ENCODE measurements at regions not wholly inside any gene's neighbourhood (a gene's known extent, or its start where the extent isn't known, plus 50 kb on each side); places are given as distances from the start of the nearest gene placed in this dataset.

DNA sequence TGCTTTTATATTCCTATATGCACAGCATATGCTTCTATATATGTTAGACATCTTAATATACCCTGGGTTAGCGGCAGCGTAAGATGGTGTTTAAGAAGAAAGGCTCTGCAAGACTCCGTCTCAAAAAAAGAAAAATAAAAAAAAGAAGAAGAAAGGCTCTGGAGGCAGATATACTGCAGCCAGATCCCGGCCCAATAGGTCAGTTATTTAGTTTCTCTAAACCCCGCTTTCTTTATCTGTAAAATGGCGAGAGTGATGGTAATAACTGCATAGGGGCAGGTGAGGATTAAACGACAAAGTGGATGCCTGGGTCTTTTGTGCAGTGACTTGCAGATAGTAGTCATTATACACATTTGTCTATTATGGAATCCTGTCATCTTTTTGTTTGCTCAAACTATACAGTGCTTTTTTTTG lies 115.2 kb downstream of the NAA11 start:
- DNase-seq (ENCODE audit: low read depth) (no peak), FAIRE-seq (no peak)
- no peak overlapping the region for H3K4me3 ChIP-seq (ENCODE audit: insufficient read depth, low read depth, low read length)
- H3K27ac ChIP-seq (ENCODE audit: low read depth, low read length), result no peak overlapping the region
- no peaks in the 10 kb centered on the region for H4K20me1 ChIP-seq (ENCODE audit: insufficient read depth, low read length)
- no peak overlapping the region for H3K9ac ChIP-seq (ENCODE audit: low read length)
- no peak overlapping the region for H3K27ac Mint-ChIP-seq (ENCODE audit: unreplicated experiment)
- H3K27me3 ChIP-seq (ENCODE audit: insufficient read depth, low read length), result no peaks in the 10 kb centered on the region
- no peak for TF ChIP-seq EZH2 (IDR thresholded peaks at IDR 0.05; ENCODE audit: insufficient read depth, low read length)
- TF ChIP-seq, protein P1, sequence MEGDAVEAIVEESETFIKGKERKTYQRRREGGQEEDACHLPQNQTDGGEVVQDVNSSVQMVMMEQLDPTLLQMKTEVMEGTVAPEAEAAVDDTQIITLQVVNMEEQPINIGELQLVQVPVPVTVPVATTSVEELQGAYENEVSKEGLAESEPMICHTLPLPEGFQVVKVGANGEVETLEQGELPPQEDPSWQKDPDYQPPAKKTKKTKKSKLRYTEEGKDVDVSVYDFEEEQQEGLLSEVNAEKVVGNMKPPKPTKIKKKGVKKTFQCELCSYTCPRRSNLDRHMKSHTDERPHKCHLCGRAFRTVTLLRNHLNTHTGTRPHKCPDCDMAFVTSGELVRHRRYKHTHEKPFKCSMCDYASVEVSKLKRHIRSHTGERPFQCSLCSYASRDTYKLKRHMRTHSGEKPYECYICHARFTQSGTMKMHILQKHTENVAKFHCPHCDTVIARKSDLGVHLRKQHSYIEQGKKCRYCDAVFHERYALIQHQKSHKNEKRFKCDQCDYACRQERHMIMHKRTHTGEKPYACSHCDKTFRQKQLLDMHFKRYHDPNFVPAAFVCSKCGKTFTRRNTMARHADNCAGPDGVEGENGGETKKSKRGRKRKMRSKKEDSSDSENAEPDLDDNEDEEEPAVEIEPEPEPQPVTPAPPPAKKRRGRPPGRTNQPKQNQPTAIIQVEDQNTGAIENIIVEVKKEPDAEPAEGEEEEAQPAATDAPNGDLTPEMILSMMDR (IDR thresholded peaks at IDR 0.05; ENCODE audit: insufficient read depth, low read depth, low read length), result no peak
- H3K27me3 Mint-ChIP-seq (ENCODE audit: low read depth, unreplicated experiment), result no peaks in the 10 kb centered on the region
- no peak overlapping the region for H2AFZ ChIP-seq (ENCODE audit: low read depth, low read length)
- no peaks in the 10 kb centered on the region for H3K36me3 ChIP-seq (ENCODE audit: insufficient read depth, low read length)
- no peaks in the 10 kb centered on the region for H3K9me3 ChIP-seq (ENCODE audit: insufficient read depth, low read depth, low read length)
- H3K79me2 ChIP-seq (ENCODE audit: insufficient read depth, low read length), result no peaks in the 10 kb centered on the region
- no peak overlapping the region for H3K4me3 Mint-ChIP-seq (ENCODE audit: unreplicated experiment)
- no peak overlapping the region for H3K4me2 ChIP-seq (ENCODE audit: low read length)
- peaks cover 2% of the 10 kb centered on the region for H3K9me3 Mint-ChIP-seq (ENCODE audit: unreplicated experiment)
- H3K4me1 Mint-ChIP-seq (ENCODE audit: low read depth, unreplicated experiment), result peaks cover 8% of the 10 kb centered on the region
- H3K4me1 ChIP-seq (ENCODE audit: insufficient read depth, low read length), result no peaks in the 10 kb centered on the region
- H3K36me3 Mint-ChIP-seq (ENCODE audit: low read depth, unreplicated experiment), result no peaks in the 10 kb centered on the region

DNA sequence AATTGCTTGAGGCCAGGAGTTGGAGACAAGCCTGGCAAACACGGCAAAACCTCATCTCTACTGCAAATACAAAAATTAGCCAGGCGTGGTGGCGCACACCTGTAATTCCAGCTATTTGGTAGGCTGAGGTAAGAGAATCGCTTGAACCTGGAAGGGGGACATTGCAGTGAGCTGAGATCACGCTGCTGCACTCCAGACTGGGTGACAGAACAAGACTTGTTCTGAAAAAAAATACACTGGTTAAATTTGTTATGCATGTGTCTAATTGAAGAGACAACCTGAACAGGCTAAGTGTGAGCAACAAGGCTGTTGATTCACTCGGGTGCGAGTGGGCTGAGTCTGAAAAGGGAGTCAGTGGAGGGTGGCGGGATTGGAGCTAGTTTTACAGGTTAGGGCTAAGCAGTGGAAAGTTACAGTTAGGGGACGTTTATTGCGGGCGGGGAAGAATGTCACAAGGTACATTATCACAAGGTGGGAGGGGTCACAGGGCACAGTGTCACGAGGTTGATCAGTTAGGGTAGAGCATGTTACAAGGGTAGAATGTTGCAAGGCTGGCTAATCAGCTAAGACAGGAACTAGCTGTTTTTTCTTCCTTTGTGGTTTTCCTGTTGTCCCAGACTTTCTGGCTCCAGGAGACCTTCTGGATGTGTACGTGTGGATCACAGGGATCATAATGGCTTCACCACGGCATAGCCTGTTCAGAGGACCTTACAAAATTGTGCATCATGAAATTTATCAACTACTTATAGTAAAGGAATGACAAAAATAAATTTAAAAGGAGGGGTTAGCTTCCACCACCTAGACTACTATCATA lies 115.8 kb downstream of the NAA11 start:
- H3K4me1 ChIP-seq (ENCODE audit: insufficient read depth, low read length), result no peaks in the 10 kb centered on the region
- no peak overlapping the region for H3K27ac ChIP-seq (ENCODE audit: low read depth, low read length)
- H3K27me3 Mint-ChIP-seq (ENCODE audit: low read depth, unreplicated experiment), result no peaks in the 10 kb centered on the region
- TF ChIP-seq EZH2 (IDR thresholded peaks at IDR 0.05; ENCODE audit: insufficient read depth, low read length), result no peak
- TF ChIP-seq, protein P1 (IDR thresholded peaks at IDR 0.05; ENCODE audit: insufficient read depth, low read depth, low read length), result no peak
- H3K4me3 ChIP-seq (ENCODE audit: insufficient read depth, low read depth, low read length), result no peak overlapping the region
- H2AFZ ChIP-seq (ENCODE audit: low read depth, low read length), result no peak overlapping the region
- FAIRE-seq (no peak), DNase-seq (ENCODE audit: low read depth) (no peak)
- no peak overlapping the region for H3K4me3 Mint-ChIP-seq (ENCODE audit: unreplicated experiment)
- H3K79me2 ChIP-seq (ENCODE audit: insufficient read depth, low read length), result no peaks in the 10 kb centered on the region
- H3K4me2 ChIP-seq (ENCODE audit: low read length), result no peak overlapping the region
- no peaks in the 10 kb centered on the region for H3K36me3 Mint-ChIP-seq (ENCODE audit: low read depth, unreplicated experiment)
- H4K20me1 ChIP-seq (ENCODE audit: insufficient read depth, low read length), result no peaks in the 10 kb centered on the region
- H3K36me3 ChIP-seq (ENCODE audit: insufficient read depth, low read length), result no peaks in the 10 kb centered on the region
- no peak overlapping the region for H3K9ac ChIP-seq (ENCODE audit: low read length)
- H3K9me3 ChIP-seq (ENCODE audit: insufficient read depth, low read depth, low read length), result no peaks in the 10 kb centered on the region
- no peaks in the 10 kb centered on the region for H3K27me3 ChIP-seq (ENCODE audit: insufficient read depth, low read length)
- peaks cover 8% of the 10 kb centered on the region for H3K4me1 Mint-ChIP-seq (ENCODE audit: low read depth, unreplicated experiment)
- no peak overlapping the region for H3K27ac Mint-ChIP-seq (ENCODE audit: unreplicated experiment)
- peaks cover 2% of the 10 kb centered on the region for H3K9me3 Mint-ChIP-seq (ENCODE audit: unreplicated experiment)

DNA sequence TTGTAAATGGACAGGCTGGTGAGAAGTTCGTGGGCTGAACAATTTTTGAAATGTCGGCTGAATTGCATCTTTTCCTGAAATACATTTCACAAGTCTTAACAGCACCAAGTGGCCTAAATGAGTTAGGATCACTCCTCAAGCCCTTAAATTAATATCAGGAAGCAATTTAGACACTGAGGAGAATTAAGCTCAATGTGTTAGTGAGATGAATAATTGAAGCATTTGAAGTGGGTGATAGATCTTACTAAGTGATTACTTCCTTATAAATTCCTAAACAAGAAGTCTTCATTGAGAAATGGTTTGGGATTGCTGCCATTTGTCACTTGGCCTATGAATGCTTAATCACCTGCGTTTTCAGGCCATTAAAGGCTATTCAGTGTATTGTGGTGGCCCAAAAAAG lies 116.8 kb downstream of the NAA11 start:
- Histone ChIP-seq H3K4me1 (ENCODE audit: insufficient read depth, low read length) (no peaks in the 10 kb centered on the region), H2AFZ (ENCODE audit: low read depth, low read length) (no peak overlapping the region), H3K4me2 (ENCODE audit: low read length) (no peak overlapping the region), H3K9ac (ENCODE audit: low read length) (no peak overlapping the region), H3K27ac (ENCODE audit: low read depth, low read length) (no peak overlapping the region), H3K79me2 (ENCODE audit: insufficient read depth, low read length) (no peaks in the 10 kb centered on the region), H3K9me3 (ENCODE audit: insufficient read depth, low read depth, low read length) (no peaks in the 10 kb centered on the region), H4K20me1 (ENCODE audit: insufficient read depth, low read length) (no peaks in the 10 kb centered on the region), H3K36me3 (ENCODE audit: insufficient read depth, low read length) (no peaks in the 10 kb centered on the region), H3K27me3 (ENCODE audit: insufficient read depth, low read length) (no peaks in the 10 kb centered on the region), H3K4me3 (ENCODE audit: insufficient read depth, low read depth, low read length) (no peak overlapping the region)
- peaks cover 2% of the 10 kb centered on the region for H3K9me3 Mint-ChIP-seq (ENCODE audit: unreplicated experiment)
- DNase-seq (ENCODE audit: low read depth), result no peak
- no peaks in the 10 kb centered on the region for H3K36me3 Mint-ChIP-seq (ENCODE audit: low read depth, unreplicated experiment)
- FAIRE-seq, result no peak
- no peak for TF ChIP-seq EZH2 (IDR thresholded peaks at IDR 0.05; ENCODE audit: insufficient read depth, low read length)
- TF ChIP-seq, protein P1 (IDR thresholded peaks at IDR 0.05; ENCODE audit: insufficient read depth, low read depth, low read length), result no peak
- H3K27ac Mint-ChIP-seq (ENCODE audit: unreplicated experiment), result no peak overlapping the region
- H3K4me1 Mint-ChIP-seq (ENCODE audit: low read depth, unreplicated experiment), result peaks cover 8% of the 10 kb centered on the region
- no peak overlapping the region for H3K4me3 Mint-ChIP-seq (ENCODE audit: unreplicated experiment)
- no peaks in the 10 kb centered on the region for H3K27me3 Mint-ChIP-seq (ENCODE audit: low read depth, unreplicated experiment)

All from astrocyte (in vitro differentiated cells and primary cell).